ENCODE measurements at regions not wholly inside any gene's neighbourhood (a gene's known extent, or its start where the extent isn't known, plus 50 kb on each side); places are given as distances from the start of the nearest gene placed in this dataset.
"Not testable (repeated sequence)": the region's sequence is repeated elsewhere in the genome, so short reads cannot be mapped to it uniquely, and the experiment has no call there.

DNA sequence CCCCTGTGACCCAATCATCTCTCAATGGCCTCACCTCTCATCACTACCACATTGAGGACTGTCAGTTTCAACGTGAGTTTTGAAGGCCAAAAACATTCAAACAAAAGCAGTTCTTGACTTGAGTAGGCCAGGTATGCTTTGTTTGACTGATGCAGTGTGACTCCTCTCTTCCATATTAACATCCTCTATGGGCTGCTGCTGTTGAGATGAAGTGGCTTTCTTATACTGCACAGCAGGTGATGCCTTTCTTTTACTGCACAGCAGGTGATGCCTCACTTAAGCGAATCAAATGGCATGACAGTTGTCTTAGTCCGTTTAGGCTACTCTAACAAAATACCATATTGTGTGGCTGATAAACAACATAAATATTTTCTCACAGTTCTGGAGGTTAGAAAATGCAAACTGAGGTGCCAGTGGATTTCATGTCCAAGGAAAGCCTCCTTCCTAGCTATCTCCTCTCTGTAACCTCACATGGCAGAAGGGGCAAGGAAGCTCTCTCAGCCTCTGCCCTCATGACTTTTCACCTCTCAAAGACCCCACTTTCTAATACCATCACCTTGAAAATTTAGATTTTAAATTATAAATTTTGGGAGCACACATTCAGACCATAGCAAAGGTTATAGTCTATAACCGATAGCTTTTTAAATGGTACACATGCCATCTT lies 2267.9 kb upstream of the AGA start:
- no peak for DNase-seq (ENCODE audit: low read depth)
- H3K4me3 ChIP-seq (ENCODE audit: low read depth, low read length), result no peak overlapping the region

DNA sequence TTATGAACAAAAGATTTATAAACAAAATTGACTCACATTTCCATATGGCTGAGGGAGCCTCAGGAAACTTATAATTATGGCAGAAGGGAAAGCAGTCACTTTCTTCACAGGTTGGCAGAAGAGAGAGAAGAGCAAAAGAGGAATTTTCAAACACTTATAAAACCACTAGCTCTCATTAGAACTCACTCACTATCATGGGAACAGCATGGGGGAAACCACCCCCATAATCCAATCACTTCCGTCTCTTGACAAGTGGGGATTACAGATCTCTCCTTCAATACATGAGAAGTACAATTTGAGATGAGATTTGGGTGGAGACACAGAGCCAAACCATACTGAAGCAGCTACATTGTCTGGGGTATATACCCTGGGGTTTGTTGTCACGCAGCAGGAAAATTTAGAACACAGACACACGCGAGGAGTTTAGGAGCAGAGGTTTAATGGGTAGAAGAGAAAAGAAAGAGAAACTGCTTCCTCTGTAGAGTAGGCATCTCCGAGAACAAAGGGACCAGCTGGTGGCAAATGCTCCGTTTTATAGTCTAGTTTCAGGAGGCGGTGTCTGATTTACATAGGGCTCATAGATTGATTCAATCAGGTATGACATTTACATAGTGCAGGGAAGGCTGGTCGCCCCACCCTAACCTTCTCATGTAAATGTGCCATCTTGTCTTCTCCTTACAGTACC lies 2277.7 kb upstream of the AGA start:
- H3K4me3 ChIP-seq (ENCODE audit: low read depth, low read length), result no peak overlapping the region
- no peak for DNase-seq (ENCODE audit: low read depth)

DNA sequence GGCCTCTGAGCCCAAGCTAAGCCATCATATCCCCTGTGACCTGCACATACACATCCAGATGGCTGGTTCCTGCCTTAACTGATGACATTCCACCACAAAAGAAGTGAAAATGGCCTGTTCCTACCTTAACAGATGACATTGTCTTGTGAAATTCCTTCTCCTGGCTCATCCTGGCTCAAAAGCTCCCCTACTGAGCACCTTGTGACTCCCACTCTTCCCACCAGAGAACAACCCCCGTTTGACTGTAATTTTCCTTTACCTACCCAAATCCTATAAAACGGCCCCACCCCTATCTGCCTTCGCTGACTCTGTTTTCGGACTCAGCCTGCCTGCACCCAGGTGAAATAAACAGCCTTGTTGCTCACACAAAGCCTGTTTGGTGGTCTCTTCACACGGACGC lies 2284.3 kb upstream of the AGA start:
- not testable (repeated sequence) for DNase-seq (ENCODE audit: low read depth)

DNA sequence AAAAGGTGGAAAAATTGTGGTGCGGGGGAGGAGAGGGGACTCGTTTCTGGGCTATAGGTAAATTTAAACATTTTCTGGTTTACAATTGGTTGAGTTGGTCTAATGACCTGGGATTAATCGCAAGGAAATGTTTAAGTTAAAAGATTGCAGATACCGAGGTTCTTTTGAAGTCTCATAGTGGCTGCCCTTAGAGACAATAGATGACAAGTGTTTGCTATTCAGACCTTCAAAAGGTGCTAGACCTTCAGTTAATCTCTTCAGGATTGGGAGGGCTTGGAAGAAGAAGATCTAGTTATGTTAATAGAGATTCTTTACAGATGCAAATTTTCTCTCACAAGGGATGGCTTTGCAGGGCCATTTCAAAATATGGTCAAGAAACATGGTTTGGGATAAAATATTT lies 2286.1 kb upstream of the AGA start:
- no peak overlapping the region for H3K4me3 ChIP-seq (ENCODE audit: low read depth, low read length)
- DNase-seq (ENCODE audit: low read depth), result no peak

More for the DNA sequence above, 2284.3 kb upstream of the AGA start:
- not testable (repeated sequence) for H3K4me3 ChIP-seq (ENCODE audit: low read depth, low read length)

DNA sequence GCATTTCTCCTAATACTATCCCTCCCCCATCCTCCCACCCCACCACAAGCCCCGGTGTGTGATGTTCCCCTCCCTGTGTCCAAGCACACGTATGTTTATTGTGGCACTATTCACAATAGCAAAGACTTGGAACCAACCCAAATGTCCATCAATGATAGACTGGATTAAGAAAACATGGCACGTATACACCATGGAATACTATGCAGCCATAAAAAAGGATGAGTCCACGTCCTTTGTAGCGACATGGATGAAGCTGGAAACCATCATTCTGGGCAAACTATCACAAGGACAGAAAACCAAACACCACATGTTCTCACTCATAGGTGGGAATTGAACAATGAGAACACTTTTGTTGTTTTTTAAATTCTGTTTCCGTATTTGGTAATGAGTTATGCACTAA lies 2294.6 kb upstream of the AGA start:
- not testable (repeated sequence) for DNase-seq (ENCODE audit: low read depth); H3K4me3 ChIP-seq (ENCODE audit: low read depth, low read length)

DNA sequence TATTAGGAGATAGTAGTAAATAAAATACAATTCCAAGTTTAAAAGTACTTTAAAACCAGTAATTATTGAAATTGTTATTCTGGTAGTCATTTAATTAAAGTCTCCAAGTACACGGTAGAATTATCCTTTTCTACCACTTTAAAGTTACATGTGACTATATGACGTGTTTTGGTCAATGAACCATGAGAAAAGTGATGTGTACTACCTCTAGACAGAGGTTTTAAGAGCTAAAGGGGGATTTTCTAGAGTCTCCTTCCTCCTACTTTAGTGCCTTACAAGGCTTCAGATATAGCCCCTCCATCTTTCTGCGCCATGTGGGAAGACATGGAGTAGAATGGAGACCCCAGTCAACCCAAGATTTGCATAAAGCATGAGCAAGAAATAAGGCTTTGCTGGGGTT lies 2296.6 kb upstream of the AGA start:
- no peak for DNase-seq (ENCODE audit: low read depth)
- no peak overlapping the region for H3K4me3 ChIP-seq (ENCODE audit: low read depth, low read length)

DNA sequence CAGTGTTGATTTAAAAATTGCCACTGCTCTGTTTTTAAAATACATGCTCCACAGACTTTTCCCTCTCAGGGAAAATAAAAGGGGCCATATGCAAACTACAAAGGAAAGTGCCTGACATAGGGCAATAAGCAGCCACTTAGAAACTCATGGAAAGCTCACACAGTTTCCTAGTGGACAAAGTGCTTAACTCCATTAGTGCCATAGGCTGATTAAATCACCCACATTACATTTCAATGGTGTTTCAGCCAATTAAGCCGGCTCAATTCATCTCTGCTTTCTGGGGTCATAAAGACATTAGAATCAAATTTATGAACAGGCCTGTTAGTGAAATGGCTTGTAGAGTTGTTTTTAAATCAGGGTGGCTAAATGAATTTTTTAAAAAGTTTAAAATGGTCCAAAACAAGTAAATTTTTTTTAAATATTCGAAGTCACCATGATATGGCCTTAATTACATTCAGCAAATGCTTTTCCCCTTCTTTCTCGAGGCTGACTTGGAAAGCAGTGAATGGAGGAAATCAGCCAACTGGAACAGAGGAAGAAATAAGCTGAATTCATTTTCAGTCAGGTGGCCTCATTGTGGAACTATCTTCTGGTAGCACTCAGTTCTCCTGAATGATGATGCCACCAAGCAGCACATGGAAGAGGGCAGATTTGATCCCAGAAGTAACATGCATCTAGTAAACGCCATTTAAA lies 2305.1 kb upstream of the AGA start:
- no peak for DNase-seq (ENCODE audit: low read depth)
- no peak overlapping the region for H3K4me3 ChIP-seq (ENCODE audit: low read depth, low read length)

DNA sequence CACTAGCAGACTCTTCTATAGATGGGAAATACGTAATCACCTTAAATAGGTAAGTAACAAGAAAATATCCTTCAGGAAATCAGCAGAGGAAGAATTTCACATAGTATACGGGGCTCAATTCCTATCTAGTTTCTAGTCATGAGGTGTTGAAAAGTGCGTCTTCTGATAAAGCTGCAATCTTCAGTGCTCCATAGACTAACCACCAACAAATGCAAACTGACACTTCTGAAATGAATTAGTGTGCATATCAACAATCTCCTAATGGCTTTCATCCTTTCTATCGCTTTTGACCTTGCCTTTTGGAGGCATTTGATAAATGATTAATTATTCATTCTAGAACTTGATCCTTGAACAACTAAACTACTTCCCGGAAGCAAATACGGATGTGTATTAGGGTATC lies 2306.6 kb upstream of the AGA start:
- no peak for DNase-seq (ENCODE audit: low read depth)
- no peak overlapping the region for H3K4me3 ChIP-seq (ENCODE audit: low read depth, low read length)

DNA sequence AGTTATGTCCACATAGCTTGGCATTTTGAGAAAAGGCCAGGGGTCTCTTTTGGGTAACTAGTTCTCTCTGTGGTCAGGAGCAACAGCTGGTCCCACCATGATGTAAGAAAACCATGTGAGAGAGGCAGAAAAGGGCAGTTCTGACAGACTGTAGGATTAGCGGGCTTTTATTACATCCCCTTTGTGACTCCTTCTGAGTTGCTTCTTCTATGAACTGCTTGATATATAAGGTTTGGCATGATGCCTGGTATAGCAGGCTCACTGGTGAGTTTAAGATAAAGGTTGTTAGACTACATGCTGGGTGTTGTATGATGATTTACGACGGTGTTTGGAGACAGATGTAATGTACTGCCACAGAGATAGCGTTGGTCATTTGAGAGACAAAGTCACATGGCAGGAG lies 2308.1 kb upstream of the AGA start:
- no peak overlapping the region for H3K4me3 ChIP-seq (ENCODE audit: low read depth, low read length)
- no peak for DNase-seq (ENCODE audit: low read depth)

DNA sequence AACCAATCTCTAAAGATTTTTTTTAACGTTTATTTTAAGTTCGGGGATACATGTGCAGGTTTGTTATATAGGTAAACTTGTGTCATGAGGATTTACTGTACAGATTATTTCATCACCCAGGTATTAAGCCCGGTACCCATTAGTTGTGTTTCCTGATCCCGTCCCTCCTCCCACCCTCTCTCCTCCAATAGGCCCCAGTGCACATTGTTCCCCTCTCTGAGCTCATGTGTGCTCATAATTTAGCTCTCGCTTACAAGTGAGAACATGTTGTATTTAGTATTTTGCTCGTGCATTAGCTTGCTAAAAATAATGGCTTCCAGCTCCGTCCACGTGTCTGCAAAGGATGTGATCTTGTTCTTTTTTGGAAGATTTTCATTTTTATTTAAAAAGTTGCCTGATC lies 2309.4 kb upstream of the AGA start:
- no peak overlapping the region for H3K4me3 ChIP-seq (ENCODE audit: low read depth, low read length)
- no peak for DNase-seq (ENCODE audit: low read depth)

DNA sequence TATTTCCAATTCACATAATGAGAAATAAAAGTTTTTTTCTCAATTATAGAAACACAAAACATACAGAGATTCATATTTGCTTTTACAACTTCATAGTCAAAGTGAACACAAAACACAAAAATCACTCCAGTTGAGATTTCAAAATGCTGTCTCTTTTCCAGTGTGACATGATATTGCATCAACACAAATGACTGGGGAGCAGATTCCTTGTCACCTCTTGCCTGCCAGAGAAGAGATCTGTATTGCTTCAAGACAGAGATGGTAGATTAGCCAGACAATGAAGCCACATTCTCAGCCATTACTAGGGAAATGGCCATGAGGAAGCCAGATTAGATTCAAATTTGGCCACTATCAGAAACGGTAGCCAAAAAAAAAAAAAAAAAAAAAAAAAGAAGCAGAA lies 2313.1 kb upstream of the AGA start:
- no peak overlapping the region for H3K4me3 ChIP-seq (ENCODE audit: low read depth, low read length)
- DNase-seq (ENCODE audit: low read depth), result no peak

DNA sequence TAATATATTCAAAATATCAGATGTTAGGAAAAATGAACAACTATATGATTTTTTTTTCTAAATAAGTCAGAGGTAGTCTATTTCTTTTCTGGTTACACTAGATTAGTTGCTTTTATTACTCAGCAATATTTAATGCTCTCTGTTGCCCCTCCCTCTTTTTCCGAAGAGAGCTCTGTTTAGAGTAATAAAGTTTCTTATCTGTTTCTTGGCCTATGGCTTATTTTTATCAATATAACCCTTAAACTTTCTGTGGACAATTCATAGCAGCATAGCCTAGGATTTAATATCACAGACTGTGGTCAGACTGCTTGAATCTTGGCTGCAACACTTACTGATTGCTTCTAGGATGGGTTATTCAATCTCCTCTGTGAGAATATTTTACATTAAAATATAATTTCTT lies 2315.4 kb upstream of the AGA start:
- DNase-seq (ENCODE audit: low read depth), result no peak
- no peak overlapping the region for H3K4me3 ChIP-seq (ENCODE audit: low read depth, low read length)

DNA sequence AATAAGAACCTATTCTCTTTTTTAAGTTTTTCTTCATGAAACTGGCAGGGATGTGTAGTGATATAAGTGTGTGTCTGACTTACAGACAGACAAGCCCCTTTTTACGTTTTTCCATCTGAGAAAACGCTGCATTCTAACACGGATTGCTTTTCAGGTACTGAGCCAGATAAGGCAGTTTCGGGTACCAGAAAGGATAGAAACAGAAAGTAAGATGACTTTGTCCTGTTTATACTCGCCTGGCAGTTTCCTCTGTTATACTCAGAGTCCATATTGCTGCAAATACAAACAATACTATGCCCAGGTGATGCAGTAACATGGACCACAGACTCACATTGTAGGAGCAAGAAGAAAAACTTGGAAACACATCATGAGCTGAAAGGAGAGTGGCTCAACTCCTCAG lies 2320.6 kb upstream of the AGA start:
- no peak for DNase-seq (ENCODE audit: low read depth)

DNA sequence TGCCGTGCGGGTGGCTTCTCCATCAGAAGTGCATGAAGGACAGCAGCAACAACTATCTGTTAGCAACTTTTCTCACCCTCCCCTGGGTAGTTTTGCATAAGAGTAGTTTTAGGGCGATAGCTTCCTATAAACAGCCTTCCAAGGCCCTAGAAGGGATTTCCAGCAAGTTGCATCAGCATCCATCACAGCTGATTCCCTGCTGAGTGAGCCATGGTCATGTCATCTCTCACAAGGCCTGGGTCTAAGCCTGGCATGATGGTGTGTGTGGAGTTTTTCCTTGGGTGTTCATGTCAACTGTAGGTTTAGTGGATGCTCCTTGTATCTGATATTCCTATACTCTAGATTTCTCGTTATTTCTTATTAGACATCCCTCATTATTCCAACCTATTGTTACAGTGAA lies 2324.7 kb upstream of the AGA start:
- no peak for DNase-seq (ENCODE audit: low read depth)
- H3K4me3 ChIP-seq (ENCODE audit: low read depth, low read length), result no peak overlapping the region

More for the DNA sequence above, 2320.6 kb upstream of the AGA start:
- no peak overlapping the region for H3K4me3 ChIP-seq (ENCODE audit: low read depth, low read length)

DNA sequence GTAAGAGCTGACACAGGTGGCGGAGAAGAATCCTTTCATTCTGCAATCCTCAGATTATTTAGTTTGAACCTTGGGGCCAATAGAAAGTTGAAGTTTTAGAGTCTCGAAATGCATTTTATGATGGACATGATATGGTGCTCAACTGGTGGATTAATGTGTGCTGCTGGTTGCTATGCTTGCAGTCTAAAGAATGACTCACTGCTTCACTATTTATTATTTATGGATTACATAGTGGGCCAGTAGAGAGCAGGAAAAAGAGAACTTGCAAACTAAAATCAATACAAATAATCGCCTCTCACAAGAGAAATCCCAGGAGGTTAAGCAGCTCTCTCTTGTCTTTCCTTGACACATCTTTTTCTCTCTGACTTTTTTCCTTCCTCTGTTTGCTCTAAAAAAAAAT lies 2326.8 kb upstream of the AGA start:
- no peak overlapping the region for H3K4me3 ChIP-seq (ENCODE audit: low read depth, low read length)
- no peak for DNase-seq (ENCODE audit: low read depth)

DNA sequence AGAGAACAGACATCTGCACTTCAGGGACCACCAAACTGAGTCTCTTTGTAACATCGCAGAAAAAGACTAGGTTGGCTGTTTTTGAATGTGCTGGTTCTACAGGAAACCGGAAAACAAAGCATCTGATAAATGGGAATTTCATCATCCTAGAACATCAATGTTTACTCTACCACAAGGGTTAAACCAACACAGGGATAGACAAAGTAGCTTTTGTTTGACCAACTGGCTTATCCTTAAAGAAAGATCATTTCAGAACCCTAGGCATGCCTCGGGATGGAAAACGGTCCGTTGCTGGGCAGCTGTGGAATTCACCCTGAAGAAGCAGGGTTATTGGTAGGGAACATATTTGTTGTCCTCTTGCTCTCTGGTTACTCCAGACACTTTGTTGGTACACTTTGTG lies 2355.5 kb upstream of the AGA start:
- H3K4me3 ChIP-seq (ENCODE audit: low read depth, low read length), result no peak overlapping the region
- no peak for DNase-seq (ENCODE audit: low read depth)

DNA sequence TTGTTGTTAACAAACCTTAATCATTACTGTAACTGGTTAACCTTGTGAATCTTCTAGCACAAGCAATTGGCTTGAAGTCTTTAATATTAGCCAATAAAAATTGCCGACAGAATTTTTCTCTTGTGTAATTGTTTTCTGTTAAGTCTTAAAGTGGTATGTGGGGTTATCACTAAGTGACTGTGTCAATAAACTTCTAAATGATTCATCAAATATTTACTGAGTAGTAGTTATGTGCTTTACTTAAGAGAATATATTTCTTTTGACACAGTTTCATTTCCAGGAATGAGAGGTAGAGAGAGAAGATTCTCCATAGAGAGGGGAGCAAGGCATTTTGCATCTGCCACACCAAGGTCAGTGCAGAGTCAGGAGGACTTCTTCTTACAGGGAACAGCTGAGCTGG lies 2361.6 kb upstream of the AGA start:
- H3K4me3 ChIP-seq (ENCODE audit: low read depth, low read length), result no peak overlapping the region
- no peak for DNase-seq (ENCODE audit: low read depth)

DNA sequence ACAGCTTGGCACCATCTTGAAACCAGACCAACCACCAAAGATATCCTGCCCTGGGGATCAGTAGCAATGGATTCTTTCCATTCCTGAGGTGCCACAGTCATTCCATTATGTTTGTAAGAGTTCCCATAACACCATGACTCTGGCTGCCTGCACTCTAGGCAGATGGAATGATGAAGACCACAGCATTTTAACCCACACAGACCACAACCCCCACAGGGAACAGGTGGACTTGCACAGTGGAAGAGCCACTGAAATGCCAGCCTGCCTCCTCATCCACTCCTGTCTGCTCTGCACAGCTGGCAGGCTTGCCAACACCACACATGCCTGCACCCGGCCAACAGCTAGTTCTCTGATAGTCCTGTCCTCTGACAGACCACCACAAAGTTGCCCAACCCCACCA lies 2362.2 kb upstream of the AGA start:
- DNase-seq (ENCODE audit: low read depth), result no peak
- H3K4me3 ChIP-seq (ENCODE audit: low read depth, low read length), result no peak overlapping the region

DNA sequence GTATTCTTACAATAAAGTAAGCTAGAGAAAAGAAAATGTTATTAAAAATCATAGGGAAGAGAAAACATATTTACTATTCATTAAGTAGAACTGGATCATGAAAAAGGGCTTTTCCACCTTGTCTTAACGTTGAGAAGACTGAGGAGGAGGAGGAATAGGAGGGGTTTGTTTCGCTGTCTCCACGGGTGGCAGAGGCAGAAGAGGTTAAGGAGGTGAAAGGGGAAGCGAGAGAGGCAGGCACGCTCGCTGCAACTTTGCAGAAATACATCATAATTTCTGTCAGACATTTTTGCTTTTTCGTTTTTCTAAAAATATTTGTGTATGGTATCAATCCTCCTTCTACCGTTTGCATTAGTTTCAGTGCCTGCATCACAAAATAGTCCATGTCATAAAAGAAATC lies 2375.1 kb upstream of the AGA start:
- no peak for DNase-seq (ENCODE audit: low read depth)
- H3K4me3 ChIP-seq (ENCODE audit: low read depth, low read length), result no peak overlapping the region

DNA sequence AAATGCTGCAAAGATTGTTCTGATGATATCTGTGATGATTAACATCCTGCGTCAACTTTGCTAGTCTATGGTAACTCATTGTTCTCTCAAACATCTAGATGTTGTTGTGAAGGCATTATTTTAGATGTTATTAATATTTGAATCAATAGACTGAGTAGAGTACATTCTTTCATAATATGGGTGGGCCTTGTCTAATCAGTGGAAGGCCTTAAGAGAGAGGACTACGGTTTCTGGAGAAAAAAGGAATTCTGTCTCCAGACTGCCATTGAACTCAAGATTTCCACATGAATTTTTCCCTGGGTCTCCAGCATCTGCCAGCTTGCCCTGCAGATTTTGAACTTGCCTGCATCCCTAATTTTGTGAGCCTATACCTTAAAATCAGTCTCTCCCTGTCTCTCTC lies 2381.1 kb upstream of the AGA start:
- DNase-seq (ENCODE audit: low read depth), result no peak
- no peak overlapping the region for H3K4me3 ChIP-seq (ENCODE audit: low read depth, low read length)

DNA sequence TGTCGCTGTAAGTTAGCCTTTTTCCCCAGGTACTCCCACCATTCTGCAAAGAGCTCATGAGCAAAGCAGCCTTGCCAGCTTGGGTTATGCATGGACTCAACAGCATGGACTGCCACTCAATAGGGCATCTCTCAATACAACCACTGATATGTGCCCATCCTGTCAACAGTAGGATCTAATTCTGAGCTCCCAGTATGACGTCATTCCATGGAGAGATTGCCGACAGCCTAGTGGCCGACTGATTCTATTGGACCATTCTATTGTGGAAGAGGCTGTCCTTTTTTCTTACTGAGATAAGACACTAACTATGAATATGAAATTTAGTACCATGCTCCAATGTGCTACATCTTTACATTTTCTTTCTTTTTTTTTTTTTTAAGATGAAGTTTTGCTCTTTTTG lies 2389.0 kb upstream of the AGA start:
- no peak for DNase-seq (ENCODE audit: low read depth)
- H3K4me3 ChIP-seq (ENCODE audit: low read depth, low read length), result no peak overlapping the region

All from skeletal muscle cell (primary cell).